WI38 (cell line): ENCODE measurements at regions not wholly inside any gene's neighbourhood (a gene's known extent, or its start where the extent isn't known, plus 50 kb on each side); places are given as distances from the start of the nearest gene placed in this dataset.

Experiments used
- H3K4me3 ChIP-seq: 2 replicates; pipeline ENCODE4 v1.5.1; 2011; ENCODE audit warnings: low read depth, mild to moderate bottlenecking, control low read depth, low read length
- CTCF ChIP-seq: IDR thresholded peaks from 2 replicates; pipeline ENCODE4 v1.5.1; 2012; ENCODE audit warnings: low read depth, mild to moderate bottlenecking, control low read depth, low read length

- no peak overlapping the region for H3K4me3 ChIP-seq
- TF ChIP-seq CTCF: no peak
Observed at GRCh38 chrX:7759830-7760229, 83.1 kb upstream of the VCX start.

- H3K4me3 ChIP-seq: no peak overlapping the region
- TF ChIP-seq CTCF: no peak
Observed at GRCh38 chrX:7746856-7747255, 96.1 kb upstream of the VCX start.

GRCh38 chrX:7730071-7730470 lies 112.9 kb upstream of the VCX start:
- TF ChIP-seq CTCF: no peak

GRCh38 chrX:7720519-7720918 lies 122.5 kb upstream of the VCX start:
- no peak overlapping the region for H3K4me3 ChIP-seq
- TF ChIP-seq CTCF: no peak

More at GRCh38 chrX:7730071-7730470, 112.9 kb upstream of the VCX start:
- H3K4me3 ChIP-seq: no peak overlapping the region

GRCh38 chrX:7714351-7714750 lies 128.6 kb upstream of the VCX start:
- no peak for TF ChIP-seq CTCF
- no peak overlapping the region for H3K4me3 ChIP-seq

- no peak for TF ChIP-seq CTCF
- no peak overlapping the region for H3K4me3 ChIP-seq
Observed at GRCh38 chrX:7711167-7711566, 131.8 kb upstream of the VCX start.

GRCh38 chrX:7709845-7710244 lies 133.1 kb upstream of the VCX start:
- H3K4me3 ChIP-seq: no peak overlapping the region
- TF ChIP-seq CTCF: no peak
